Thymus (tissue), 11 donors: ENCODE measurements at regions not wholly inside any gene's neighbourhood (a gene's known extent, or its start where the extent isn't known, plus 50 kb on each side); places are given as distances from the start of the nearest gene placed in this dataset.
A peak's percentile ranks its signal among the peaks of the same experiment; 100 is the strongest.

Experiments used
- DNase-seq, 9 donors: peaks; one replicate each; pipeline ENCODE4 v3.0.0-alpha.2; 2013; ENCODE audit warnings: low spot score in 9 of 9, low read depth in 6 of 9, missing footprints in 1 of 9
- H3K27ac ChIP-seq, 2 donors: one replicate each; pipeline ENCODE4 v1.5.1; 2013; ENCODE audit warnings: control low read depth in 1 of 2, low read depth in 1 of 2, low read length in 1 of 2, mild to moderate bottlenecking in 1 of 2, moderate library complexity in 1 of 2
- H3K27me3 ChIP-seq, 2 donors: one replicate each; pipeline ENCODE4 v1.5.1; 2013; ENCODE audit warnings: low read length in 1 of 2; ENCODE audit not compliant: control insufficient read depth in 2 of 2, insufficient read depth in 1 of 2
- H3K36me3 ChIP-seq, 2 donors: one replicate each; pipeline ENCODE4 v1.5.1; 2013; ENCODE audit warnings: low read length in 1 of 2, mild to moderate bottlenecking in 1 of 2, moderate library complexity in 1 of 2; ENCODE audit not compliant: control insufficient read depth in 2 of 2, insufficient read depth in 2 of 2
- H3K4me1 ChIP-seq, 2 donors: one replicate each; pipeline ENCODE4 v1.5.1; 2013; ENCODE audit warnings: low read length in 2 of 2; ENCODE audit not compliant: control insufficient read depth in 2 of 2, insufficient read depth in 2 of 2
- H3K4me3 ChIP-seq, 2 donors: one replicate each; pipeline ENCODE4 v1.5.1; 2013; ENCODE audit warnings: low read length in 2 of 2, control low read depth in 1 of 2, mild to moderate bottlenecking in 1 of 2
- H3K9me3 ChIP-seq, 2 donors: one replicate each; pipeline ENCODE4 v1.5.1; 2013; ENCODE audit warnings: low read length in 1 of 2, mild to moderate bottlenecking in 1 of 2; ENCODE audit not compliant: control insufficient read depth in 2 of 2, insufficient read depth in 1 of 2
- whole genome bisulfite sequencing: extraction: QIAGEN DNeasy Blood & Tissue Kit; methylation state at CpG from one replicate; pipeline ENCODE4 v1.1.7; 2013; 5-methylcytosine and 5-hydroxymethylcytosine counted together
- donor health status: healthy.

GRCh38 chr9:129383019-129383560, 205.0 kb upstream of the IER5L start:
- no peaks in the 10 kb centered on the region for H3K36me3 ChIP-seq
- no peaks in the 10 kb centered on the region for H3K27me3 ChIP-seq
- peaks cover 0 to 7% of the 10 kb centered on the region in 2 donors for H3K9me3 ChIP-seq
- peak overlapping the region; percentile 64 to 74 for H3K4me3 ChIP-seq
- H3K27ac ChIP-seq, result peak overlapping the region; percentile 95 to 99
- WGBS, result 16% methylated on average over 29 of the region's 29 CpGs
- peaks cover 14 to 23% of the 10 kb centered on the region in 2 donors for H3K4me1 ChIP-seq
- DNase-seq, result peak in 1 of 9 donors; percentile 37

GRCh38 chr9:129382281-129383018, 204.4 kb upstream of the IER5L start:
- peaks cover 0 to 7% of the 10 kb centered on the region in 2 donors for H3K9me3 ChIP-seq
- peak overlapping the region; percentile 64 to 74 for H3K4me3 ChIP-seq
- WGBS, result 95% methylated on average over 5 of the region's 5 CpGs
- peak overlapping the region; percentile 70 to 99 for H3K27ac ChIP-seq
- peak in 1 of 9 donors; percentile 27 for DNase-seq
- no peaks in the 10 kb centered on the region for H3K36me3 ChIP-seq
- no peaks in the 10 kb centered on the region for H3K27me3 ChIP-seq
- H3K4me1 ChIP-seq, result peaks cover 14 to 23% of the 10 kb centered on the region in 2 donors

- 99% methylated on average over 12 of the region's 12 CpGs for WGBS
These were observed 203.5 kb upstream of the IER5L start for GRCh38 chr9:129381481-129381957.

DNA sequence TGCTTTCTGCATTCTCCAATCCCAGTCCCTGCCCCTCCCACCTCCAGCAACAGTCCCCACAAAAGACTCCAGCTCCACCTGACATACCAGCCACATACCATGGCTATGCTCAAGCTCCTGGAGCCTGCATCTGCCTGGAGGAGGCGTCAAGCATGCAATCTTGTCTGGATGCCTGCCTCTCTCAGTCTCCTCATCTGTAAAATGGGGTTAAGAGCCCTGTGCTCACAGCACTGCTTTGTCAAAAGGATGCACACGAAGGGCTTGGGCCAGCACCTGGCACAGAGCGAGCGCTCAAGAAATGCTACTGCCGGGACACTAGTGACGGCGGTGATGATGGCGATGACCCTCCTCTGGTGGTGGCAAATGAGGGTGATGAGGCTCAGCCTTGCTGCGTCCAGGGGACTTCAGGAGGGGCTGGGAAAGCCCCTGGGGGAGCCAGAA, 202.9 kb upstream of the IER5L start:
- WGBS, result over 99% methylated on average over 9 of the region's 9 CpGs
- H3K27ac ChIP-seq, result no peak overlapping the region
- no peaks in the 10 kb centered on the region for H3K27me3 ChIP-seq
- no peaks in the 10 kb centered on the region for H3K36me3 ChIP-seq
- no peaks in the 10 kb centered on the region for H3K9me3 ChIP-seq
- DNase-seq, result no peak
- peaks cover 14 to 23% of the 10 kb centered on the region in 2 donors for H3K4me1 ChIP-seq
- H3K4me3 ChIP-seq, result no peak overlapping the region

More at GRCh38 chr9:129381481-129381957, 203.5 kb upstream of the IER5L start:
- Histone ChIP-seq H3K4me3 (no peak overlapping the region), H3K36me3 (no peaks in the 10 kb centered on the region), H3K4me1 (peaks cover 14 to 23% of the 10 kb centered on the region in 2 donors), H3K27ac (no peak overlapping the region), H3K9me3 (no peaks in the 10 kb centered on the region), H3K27me3 (no peaks in the 10 kb centered on the region)
- DNase-seq, result no peak

DNA sequence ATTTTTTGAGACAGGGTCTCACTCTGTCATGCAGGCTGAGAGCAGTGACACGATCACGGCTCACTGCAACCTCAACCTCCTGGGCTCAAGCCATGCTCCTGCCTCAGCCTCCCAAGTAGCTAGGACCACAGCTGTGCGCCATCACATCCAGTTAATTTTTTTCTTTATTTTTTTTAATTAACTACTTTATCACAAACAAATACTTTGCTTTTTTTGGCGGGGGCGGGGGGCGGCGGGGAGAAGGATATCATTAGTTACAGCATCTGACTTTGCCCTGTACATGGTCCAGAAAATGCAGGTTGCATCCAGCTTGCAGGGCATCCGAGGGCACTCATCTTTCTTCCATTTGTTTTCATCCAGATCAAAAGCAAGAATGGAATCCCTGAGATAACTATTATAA, 201.8 kb upstream of the IER5L start:
- Histone ChIP-seq H3K9me3 (no peaks in the 10 kb centered on the region), H3K4me3 (no peak overlapping the region), H3K4me1 (peaks cover 14 to 23% of the 10 kb centered on the region in 2 donors), H3K27ac (no peak overlapping the region), H3K27me3 (no peaks in the 10 kb centered on the region), H3K36me3 (no peaks in the 10 kb centered on the region)
- DNase-seq, result no peak
- WGBS, result 98% methylated on average over 8 of the region's 8 CpGs

GRCh38 chr9:129379181-129379836, 201.2 kb upstream of the IER5L start:
- Histone ChIP-seq H3K4me3 (no peak overlapping the region), H3K36me3 (no peaks in the 10 kb centered on the region), H3K9me3 (no peaks in the 10 kb centered on the region), H3K4me1 (peaks cover 12 to 19% of the 10 kb centered on the region in 2 donors), H3K27ac (no peak overlapping the region), H3K27me3 (no peaks in the 10 kb centered on the region)
- no peak for DNase-seq
- 96% methylated on average over 16 of the region's 16 CpGs for WGBS

DNA sequence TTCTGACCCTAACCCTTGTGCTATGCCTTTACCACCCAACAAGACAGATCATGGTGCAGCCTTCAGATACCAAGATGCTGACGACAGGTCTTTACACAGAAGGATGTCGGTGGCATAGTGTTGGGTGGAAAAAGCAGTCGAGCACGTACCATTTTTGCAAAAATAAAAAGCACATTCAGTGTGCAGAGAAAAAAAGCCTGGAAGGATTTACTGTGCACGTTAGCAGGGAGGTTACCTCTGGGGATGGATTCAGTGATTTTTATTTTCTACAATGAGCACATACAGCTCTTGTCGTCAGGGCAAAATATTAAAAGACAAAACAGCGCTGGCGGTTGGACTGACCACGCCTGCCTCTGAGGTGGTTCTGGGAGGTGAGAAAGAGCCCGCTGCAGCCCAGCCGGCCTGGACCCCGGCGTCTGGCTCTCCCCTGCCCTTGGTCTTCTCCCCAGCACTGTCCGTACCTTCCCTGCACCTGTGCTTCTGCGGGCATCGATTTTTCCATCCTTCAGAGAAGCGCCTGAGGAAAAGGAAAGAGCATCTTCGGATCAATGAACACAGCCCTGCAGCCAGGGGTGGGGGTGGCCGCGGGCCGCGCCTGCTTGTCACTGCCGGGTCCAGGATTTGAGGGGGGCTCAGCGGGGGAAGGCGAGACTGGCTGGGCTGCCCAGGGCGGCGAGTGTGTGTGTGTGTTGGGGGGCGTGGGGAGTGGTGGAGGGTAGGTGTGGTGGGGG, 200.0 kb upstream of the IER5L start:
- Histone ChIP-seq H3K36me3 (no peaks in the 10 kb centered on the region), H3K4me1 (peaks cover 4 to 10% of the 10 kb centered on the region in 2 donors), H3K27me3 (no peaks in the 10 kb centered on the region), H3K9me3 (no peaks in the 10 kb centered on the region), H3K27ac (no peak overlapping the region), H3K4me3 (no peak overlapping the region)
- WGBS, result 92% methylated on average over 28 of the region's 28 CpGs
- no peak for DNase-seq

DNA sequence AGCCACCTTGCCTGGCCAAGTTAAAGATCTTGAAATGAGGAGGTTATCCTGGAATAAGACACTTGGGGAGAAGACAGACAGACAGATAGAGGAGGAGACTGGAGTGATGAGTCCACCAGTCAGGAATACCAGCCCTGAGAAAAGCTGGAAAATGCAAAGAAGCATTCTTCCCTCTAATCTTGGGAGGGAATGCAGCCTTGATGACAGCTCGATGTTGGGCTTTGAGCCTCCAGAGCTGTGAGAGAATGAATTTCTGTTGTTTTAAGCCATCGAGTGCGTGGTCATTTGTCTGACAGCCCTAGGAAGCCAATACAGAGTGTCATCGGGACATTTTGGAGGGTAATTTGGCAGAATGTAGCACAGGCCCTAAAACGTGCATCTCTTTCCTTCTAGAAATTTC, 199.1 kb upstream of the IER5L start:
- no peaks in the 10 kb centered on the region for H3K27me3 ChIP-seq
- 92% methylated on average over 5 of the region's 5 CpGs for whole genome bisulfite sequencing
- no peak overlapping the region for H3K4me3 ChIP-seq
- no peak for DNase-seq
- peaks cover 1% of the 10 kb centered on the region in 2 donors for H3K4me1 ChIP-seq
- no peaks in the 10 kb centered on the region for H3K36me3 ChIP-seq
- H3K9me3 ChIP-seq, result no peaks in the 10 kb centered on the region
- H3K27ac ChIP-seq, result no peak overlapping the region
